ENCODE measurements at regions not wholly inside any gene's neighbourhood (a gene's known extent, or its start where the extent isn't known, plus 50 kb on each side); places are given as distances from the start of the nearest gene placed in this dataset.
"Not testable (repeated sequence)": the region's sequence is repeated elsewhere in the genome, so short reads cannot be mapped to it uniquely, and the experiment has no call there.

DNA sequence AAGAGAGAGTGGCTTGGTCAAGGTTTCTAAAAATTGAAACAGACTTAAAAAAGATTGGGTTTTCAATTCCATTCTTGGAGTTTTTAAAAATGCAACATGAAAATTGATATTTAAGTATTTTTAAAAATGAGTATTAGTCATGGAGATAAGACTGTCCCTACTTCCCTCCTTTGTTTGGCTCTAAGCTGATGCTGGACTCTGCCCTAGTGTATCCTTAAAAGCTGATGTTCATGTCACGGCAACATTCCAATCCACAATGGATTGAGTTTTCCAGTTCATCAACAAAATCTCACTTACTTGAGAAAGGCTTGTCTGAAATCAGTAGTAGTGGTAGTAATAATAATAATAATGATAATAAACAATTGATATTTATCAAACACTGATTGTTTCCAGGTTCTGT, 119.0 kb upstream of the SLC38A2 start:
- ATAC-seq (no peak), DNase-seq (no peak)

- DNase-seq = no peak
These were observed 118.1 kb upstream of the SLC38A2 start for GRCh38 chr12:46490635-46491034.

DNA sequence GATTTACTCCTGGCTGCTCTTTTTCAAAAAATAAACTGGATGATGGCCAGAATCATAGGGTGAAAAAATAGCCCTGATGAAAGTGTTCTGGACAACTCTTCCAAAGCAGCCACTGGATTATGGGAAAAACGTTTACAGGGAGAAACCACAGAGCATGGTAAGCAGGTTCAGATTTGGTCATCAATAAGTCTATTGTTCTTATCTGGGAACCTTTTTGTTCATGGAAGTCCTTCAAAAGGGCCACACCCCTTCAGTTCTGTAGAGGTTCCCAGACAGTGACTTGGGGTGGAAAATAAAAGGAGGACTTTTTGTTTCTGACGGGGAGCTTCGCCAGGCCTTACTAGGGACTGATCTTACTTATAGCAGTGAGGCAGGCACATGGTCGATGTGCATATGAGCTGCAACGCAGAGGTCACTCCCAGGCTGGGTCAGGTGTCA, 117.4 kb upstream of the SLC38A2 start:
- no peak for DNase-seq
- ATAC-seq = no peak

More at GRCh38 chr12:46490635-46491034, 118.1 kb upstream of the SLC38A2 start:
- ATAC-seq = no peak

DNA sequence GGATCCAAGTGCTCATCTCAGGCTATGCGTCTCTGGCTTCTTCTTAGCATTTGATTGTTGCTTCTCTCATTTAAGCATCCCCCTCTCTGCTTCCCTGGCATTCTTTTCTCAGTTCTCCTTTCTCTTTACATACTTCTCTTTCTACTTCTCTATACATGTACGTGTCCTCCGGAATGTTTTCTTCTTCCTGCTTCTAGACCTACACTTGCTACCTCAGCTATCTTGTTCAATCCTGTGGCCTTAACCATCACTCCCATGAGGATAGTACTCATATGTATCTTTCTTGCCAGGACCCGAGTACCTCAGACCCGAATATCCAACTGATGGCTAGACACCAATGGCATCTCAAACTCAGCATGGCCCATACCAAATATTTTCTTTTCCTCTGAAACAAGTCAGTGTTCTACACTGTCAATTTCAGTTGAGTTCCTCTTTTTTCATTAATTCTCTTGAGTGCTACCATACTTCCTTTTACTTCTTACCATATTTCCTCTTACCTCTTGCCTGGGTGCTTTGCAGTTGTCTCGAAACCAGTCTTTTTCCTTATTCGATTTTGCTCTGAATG, 115.1 kb upstream of the SLC38A2 start:
- ATAC-seq (peak; percentile 28), DNase-seq (no peak)

DNA sequence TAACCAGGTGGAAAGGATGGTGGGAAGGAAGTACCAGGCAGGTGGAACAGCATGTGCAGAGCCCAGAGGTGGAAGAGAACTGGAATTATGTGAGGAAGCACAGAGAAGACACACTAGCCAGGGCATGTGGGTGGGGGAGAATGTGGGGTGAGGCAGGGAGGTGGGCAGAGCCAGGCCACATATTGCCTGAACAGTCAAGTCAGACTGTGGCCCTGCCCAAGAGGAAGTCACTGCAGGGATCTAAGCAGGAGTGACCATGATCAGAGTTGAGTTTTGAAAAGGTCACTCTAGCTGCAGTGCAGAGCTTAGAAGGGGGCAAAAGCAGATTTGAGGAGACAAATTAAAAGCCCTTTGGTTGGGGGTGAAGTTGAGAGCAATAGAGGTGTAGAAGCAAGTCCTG, 114.0 kb upstream of the SLC38A2 start:
- no peak for ATAC-seq

DNA sequence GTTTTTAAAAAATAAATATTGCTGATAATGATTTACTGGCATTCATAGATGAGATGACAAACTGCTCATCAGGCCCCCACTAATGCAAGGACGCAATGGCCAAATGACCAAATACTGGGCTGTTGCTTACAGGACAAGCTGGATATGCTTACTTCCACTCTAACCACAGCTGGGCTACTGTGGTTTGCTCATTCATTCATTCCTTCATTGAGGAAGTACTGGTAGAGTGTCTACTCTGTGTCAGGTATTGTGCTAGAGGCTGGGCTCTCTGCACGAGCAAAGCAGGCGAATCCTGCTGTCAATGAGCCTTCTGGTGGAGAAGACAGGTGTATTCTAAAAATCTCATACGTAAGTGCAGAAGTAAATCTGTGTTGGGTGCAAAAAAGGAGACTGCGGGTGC, 113.3 kb upstream of the SLC38A2 start:
- ATAC-seq = no peak
- no peak for DNase-seq

More for the DNA sequence above, 114.0 kb upstream of the SLC38A2 start:
- DNase-seq = no peak

DNA sequence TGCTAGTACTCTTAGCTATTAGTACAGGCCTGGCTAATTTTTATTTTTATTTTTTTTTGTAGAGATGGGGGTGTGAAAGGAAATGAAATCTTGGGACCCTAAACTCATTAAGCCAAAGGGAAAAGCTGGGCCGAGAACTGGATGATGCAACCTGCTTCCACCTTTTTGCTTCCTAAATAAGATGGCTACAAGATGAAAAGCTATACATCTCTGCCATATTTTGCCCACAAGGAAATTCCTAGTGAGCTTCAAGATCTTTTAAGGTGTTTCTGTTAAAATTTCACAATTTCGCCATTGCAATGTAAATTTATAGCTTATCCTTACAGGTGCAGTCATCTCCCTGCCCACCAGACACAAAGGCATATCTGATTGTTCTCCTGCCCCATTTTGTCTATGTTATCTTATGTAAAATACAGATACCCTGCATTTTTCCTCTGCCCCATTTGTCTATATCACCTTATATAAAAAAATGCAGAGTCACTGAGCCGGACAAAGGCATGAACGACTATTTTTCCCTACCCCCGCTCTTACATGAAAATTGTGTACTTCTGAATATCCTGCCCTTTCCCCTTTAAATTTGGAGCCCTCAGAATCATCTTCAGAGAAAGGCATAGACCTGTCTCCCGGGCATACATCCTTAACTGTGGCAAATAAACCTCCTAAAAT, 112.0 kb upstream of the SLC38A2 start:
- no peak for ATAC-seq
- no peak for DNase-seq

GRCh38 chr12:46483572-46484395, 111.2 kb upstream of the SLC38A2 start:
- DNase-seq = no peak

DNA sequence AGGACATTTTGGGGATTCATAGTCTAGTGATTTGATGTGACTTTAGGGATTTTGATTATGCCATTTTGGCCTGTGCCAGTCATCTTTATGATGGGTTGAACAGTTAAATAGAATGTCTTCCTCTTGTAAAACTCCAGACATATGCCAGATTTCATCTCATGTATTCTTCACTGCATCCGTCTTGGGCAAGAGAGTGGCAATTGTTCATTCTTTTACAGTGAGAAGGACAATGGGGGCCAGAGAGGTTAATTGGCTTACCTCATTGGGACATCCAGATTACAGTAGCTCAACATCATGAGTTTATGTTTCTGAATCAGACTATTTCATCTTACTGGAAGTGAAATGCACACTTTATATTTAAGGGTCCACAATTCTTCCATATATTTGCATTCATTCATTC, 108.2 kb upstream of the SLC38A2 start:
- DNase-seq = no peak
- no peak for ATAC-seq

More at GRCh38 chr12:46483572-46484395, 111.2 kb upstream of the SLC38A2 start:
- no peak for ATAC-seq

GRCh38 chr12:46480316-46480715, 107.7 kb upstream of the SLC38A2 start:
- DNase-seq (no peak), ATAC-seq (no peak)

DNA sequence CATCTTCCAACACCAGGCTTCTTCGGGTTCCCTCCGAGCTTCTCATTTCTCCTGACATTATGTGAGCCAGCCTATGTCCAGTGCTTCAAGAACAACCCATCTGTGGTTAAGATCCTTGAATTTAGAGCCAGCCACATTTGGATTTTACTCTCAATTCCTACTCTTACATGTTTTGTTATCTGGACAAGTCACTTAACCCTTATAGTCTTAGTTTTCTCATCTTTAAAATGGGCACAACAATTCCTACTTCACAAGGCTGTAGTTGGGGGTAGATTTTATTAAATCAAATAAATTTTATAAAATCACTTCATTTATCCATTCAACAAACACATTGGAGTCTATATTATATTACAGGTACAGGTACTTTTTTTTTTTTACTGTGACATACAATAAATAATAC, 105.5 kb upstream of the SLC38A2 start:
- no peak for DNase-seq
- ATAC-seq = no peak

DNA sequence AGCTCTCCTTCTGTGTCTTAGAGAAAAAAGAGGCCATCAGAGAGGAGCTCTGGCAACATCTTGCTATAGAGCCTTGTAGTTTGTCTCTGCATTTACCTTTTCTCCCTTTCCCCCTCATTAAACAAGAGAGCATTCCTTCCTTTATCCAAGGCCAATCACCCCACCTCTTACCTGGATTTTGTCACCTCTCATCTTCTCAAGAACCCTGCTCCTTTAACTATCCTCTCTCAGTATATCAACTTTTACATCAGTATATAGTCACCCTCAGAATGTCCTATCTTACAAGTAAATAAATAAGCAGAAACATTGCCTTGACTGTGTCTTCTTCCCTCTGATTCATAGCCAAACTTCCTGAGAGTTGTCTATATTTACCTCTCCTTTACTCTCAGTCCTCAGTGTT, 105.0 kb upstream of the SLC38A2 start:
- ATAC-seq = no peak
- no peak for DNase-seq

- DNase-seq (no peak), ATAC-seq (no peak)
These were observed 103.5 kb upstream of the SLC38A2 start for GRCh38 chr12:46475972-46476645.

DNA sequence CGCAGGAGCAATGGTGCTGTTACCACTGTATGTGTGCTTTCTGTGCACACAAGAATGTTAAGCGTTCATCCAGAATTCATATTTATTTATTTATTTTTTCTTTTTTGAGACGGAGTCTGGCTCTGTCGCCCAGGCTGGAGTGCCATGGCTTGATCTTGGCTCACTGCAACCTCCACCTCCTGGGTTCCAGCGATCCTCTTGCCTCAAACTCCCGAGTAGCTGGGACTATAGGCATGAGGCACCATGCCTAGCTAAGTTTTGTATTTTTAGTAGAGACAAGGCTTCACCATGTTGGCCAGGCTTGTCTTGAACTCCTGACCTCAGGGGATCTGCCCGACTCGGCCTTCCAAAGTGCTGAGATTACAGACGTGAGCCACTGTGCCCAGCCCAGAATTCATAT, 101.8 kb upstream of the SLC38A2 start:
- not testable (repeated sequence) for ATAC-seq, DNase-seq

DNA sequence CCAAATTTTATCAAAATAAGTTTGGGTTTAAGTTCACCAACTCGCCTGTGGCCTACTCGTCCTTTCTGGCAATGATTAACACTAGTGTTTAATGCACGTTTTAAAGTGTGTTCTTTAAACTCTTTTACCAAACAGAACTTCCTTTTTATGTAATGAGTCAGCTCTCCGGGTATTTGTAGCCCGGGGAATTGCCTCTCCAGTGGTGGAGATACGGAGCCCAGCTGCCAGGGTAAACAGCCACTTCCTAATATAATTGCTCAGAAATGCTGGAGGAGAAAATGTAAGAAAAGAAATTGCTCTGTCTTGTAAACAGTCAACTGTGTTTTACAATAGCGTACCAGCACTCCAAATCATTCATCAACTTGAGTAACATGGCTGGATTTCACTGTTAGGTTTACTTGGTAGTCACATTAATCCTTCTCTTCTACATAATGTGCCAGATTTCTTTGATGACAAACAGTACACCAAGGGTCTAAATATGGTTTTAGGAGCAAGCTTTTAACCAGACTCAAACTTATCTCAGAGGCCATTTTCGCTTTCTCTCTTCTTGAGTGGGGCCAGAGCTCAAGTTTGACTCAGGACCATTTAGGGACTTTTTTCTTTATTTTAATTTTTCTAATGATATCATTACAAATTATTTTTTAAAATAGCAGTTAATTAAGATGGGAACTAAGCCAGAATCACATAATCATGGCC, 101.2 kb upstream of the SLC38A2 start:
- DNase-seq (no peak), ATAC-seq (no peak)

DNA sequence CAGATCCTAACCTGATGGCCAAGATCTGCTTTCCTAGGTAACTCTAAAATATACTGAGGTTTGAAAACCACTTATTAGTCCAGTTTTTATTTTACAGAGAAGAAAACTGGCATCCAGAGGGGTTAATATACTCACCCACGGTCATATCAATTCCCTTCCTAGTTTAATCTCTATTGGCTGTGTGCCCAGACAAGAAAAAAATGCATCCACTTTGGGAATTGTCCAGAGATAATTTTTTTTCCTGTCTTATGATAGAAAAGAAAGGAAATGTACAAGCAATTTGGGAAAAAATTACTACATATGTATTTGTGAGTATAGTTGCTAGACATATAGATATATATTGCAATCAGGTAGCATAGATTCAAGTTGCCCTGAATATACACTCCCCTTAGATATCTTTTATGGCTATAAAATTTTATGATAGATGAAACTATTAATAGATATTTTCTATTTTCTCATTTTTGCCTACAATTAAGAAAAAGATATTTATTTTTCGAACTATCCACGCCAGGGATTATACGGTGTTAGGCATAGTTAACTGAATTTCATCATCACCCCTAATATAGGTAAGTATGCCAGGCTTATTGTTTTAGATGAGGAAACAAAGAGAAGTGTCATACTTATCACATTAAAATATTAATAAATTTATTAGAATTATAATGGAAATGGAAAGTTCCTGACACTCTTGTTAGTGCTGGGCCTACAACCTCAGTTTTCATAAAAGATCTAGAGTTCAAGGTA, 100.5 kb upstream of the SLC38A2 start:
- DNase-seq = no peak
- ATAC-seq = no peak

- ATAC-seq = no peak
These were observed 99.7 kb upstream of the SLC38A2 start for GRCh38 chr12:46472144-46472705.

DNA sequence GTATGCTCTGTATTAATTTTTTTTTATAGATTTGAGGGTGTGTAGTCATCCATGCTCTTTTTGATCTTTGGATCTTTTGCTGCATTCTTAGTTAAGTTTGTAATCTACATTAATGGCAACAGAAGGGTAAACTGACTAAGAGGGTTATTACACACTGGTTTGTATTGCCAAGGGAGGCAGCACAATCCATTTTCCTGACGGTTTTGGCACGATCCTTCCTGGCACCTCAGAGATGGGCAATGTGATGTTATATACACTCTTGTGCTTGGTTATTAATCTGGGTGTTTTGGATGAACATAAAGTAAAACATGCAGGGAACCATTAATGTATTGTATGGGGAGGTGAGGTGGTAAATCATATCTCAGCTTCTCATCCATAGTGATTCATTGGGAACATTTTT, 98.8 kb upstream of the SLC38A2 start:
- DNase-seq (no peak), ATAC-seq (no peak)

More at GRCh38 chr12:46472144-46472705, 99.7 kb upstream of the SLC38A2 start:
- DNase-seq = no peak

- ATAC-seq = no peak
- no peak for DNase-seq
These were observed 98.4 kb upstream of the SLC38A2 start for GRCh38 chr12:46470975-46471374.

DNA sequence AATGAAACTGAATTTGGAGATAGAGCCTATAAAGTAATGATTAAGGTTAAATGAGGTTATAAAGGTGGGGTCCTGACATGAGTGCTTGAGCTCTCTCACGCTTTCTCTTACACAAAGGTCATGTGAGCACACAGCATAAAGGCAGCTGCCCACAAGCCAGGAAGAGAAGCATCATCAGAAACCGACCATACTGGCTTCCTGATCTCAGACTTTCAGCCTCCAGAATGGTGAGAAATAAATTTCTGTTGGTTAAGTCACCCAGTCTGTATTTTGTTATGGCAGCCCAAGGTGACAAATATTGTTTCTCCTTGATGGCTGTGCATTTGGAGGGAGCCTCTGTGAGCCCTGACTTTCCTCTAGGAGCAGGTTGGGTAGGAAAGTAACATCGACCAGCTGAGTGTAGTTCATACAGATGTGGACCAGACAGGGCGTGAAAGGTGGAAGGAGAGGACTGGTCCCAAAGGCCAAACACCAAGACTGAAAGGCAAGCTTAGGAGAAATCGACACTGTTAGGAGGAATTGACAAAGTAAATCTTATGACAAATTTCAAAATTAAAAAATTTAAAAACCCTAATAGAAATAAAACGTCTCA, 97.6 kb upstream of the SLC38A2 start:
- DNase-seq (peak; percentile 50), ATAC-seq (peak; percentile 95)

GRCh38 chr12:46468813-46469212, 96.2 kb upstream of the SLC38A2 start:
- peak; percentile 42 for ATAC-seq

More at GRCh38 chr12:46468813-46469212, 96.2 kb upstream of the SLC38A2 start:
- no peak for DNase-seq

All from stimulated activated naive CD8-positive, alpha-beta T cell treated with anti-CD3 and anti-CD28 coated beads, Interleukin-15, Interleukin-2, amounts not matched to agents 100 U/mL and 50 U/mL, for 24 hours (primary cell).